Loucy (cell line): ENCODE measurements at regions not wholly inside any gene's neighbourhood (a gene's known extent, or its start where the extent isn't known, plus 50 kb on each side); places are given as distances from the start of the nearest gene placed in this dataset.
"Not testable (repeated sequence)": the region's sequence is repeated elsewhere in the genome, so short reads cannot be mapped to it uniquely, and the experiment has no call there.

ENCODE experiments used
- H2AFZ ChIP-seq: fragments of 200-600 bp; sonication (generic); 2 replicates; pipeline ENCODE4 v1.6.0; 2016; ENCODE audit warnings: antibody characterized with exemption, mild to moderate bottlenecking, low read length, moderate library complexity
- H3F3A ChIP-seq: fragments of 200-600 bp; 2 replicates; pipeline ENCODE4 v1.6.0; 2016; ENCODE audit warnings: antibody characterized with exemption, low read depth, mild to moderate bottlenecking
- H3K27me3 ChIP-seq: fragments of 200-600 bp; sonication (generic); 2 replicates; pipeline ENCODE4 v1.6.1; 2014; ENCODE audit warnings: low read length, mild to moderate bottlenecking; ENCODE audit not compliant: insufficient read depth, poor library complexity, severe bottlenecking
- H3K36me3 ChIP-seq: fragments of 200-600 bp; sonication (generic); 2 replicates; pipeline ENCODE4 v1.6.1; 2016; ENCODE audit warnings: low read length; ENCODE audit not compliant: insufficient read depth
- H3K4me1 ChIP-seq: fragments of 200-600 bp; sonication (generic); 2 replicates; pipeline ENCODE4 v1.5.1; 2014; ENCODE audit warnings: low read length, mild to moderate bottlenecking; ENCODE audit not compliant: insufficient read depth, poor library complexity, severe bottlenecking
- H3K4me2 ChIP-seq: fragments of 200-600 bp; sonication (generic); 2 replicates; pipeline ENCODE4 v1.6.0; 2014; ENCODE audit warnings: antibody characterized with exemption, low read length, low read depth, mild to moderate bottlenecking; ENCODE audit not compliant: poor library complexity, severe bottlenecking
- H3K4me3 ChIP-seq: fragments of 200-600 bp; sonication (generic); 2 replicates; pipeline ENCODE4 v1.5.1; 2014; ENCODE audit warnings: low read length, mild to moderate bottlenecking, mixed read lengths; ENCODE audit not compliant: poor library complexity, severe bottlenecking
- H3K79me2 ChIP-seq: fragments of 200-600 bp; sonication (generic); 2 replicates; pipeline ENCODE4 v1.6.1; 2014; ENCODE audit warnings: low read length; ENCODE audit not compliant: insufficient read depth
- H3K9ac ChIP-seq: fragments of 200-600 bp; sonication (generic); 2 replicates; pipeline ENCODE4 v1.6.0; 2014; ENCODE audit warnings: mild to moderate bottlenecking, low read depth, low read length, moderate library complexity; ENCODE audit not compliant: poor library complexity, severe bottlenecking
- H3K9me2 ChIP-seq: fragments of 200-600 bp; sonication (generic); replicated peaks from 2 replicates; pipeline ENCODE4 v1.6.1; 2016; ENCODE audit warnings: low read depth, low read length, mixed read lengths
- H3K9me3 ChIP-seq: fragments of 200-600 bp; sonication (generic); 2 replicates; pipeline ENCODE4 v1.6.1; 2014; ENCODE audit warnings: mild to moderate bottlenecking, antibody characterized with exemption, low read length, low read depth; ENCODE audit not compliant: insufficient read depth
- H4K20me1 ChIP-seq: fragments of 200-600 bp; sonication (generic); 2 replicates; pipeline ENCODE4 v1.6.0; 2014; ENCODE audit warnings: antibody characterized with exemption, low read length, mild to moderate bottlenecking; ENCODE audit not compliant: insufficient read depth, poor library complexity, severe bottlenecking
- CTCF ChIP-seq: fragments of 200-600 bp; sonication (generic); conservative IDR thresholded peaks from 2 replicates; pipeline ENCODE4 v1.5.1; 2014; ENCODE audit warnings: mild to moderate bottlenecking, antibody characterized with exemption, low read length
- EZH2phosphoT487 ChIP-seq: fragments of 200-600 bp; IDR thresholded peaks from 2 replicates; pipeline ENCODE4 v1.6.1; 2018; ENCODE audit warnings: antibody characterized with exemption, mild to moderate bottlenecking, moderate library complexity, borderline replicate concordance

- Histone ChIP-seq H2AFZ (no peak overlapping the region), H3K4me1 (no peaks in the 10 kb centered on the region), H3K4me3 (no peak overlapping the region), H4K20me1 (no peaks in the 10 kb centered on the region), H3K9me3 (no peaks in the 10 kb centered on the region), H3K4me2 (no peak overlapping the region), H3K9me2 (no peaks in the 10 kb centered on the region), H3K79me2 (no peaks in the 10 kb centered on the region), H3K36me3 (no peaks in the 10 kb centered on the region), H3K27me3 (no peaks in the 10 kb centered on the region), H3K9ac (no peak overlapping the region), H3F3A (no peaks in the 10 kb centered on the region)
- no peak for TF ChIP-seq CTCF
- TF ChIP-seq EZH2phosphoT487 = no peak
Observed at GRCh38 chr6:153301602-153302001, 170.5 kb upstream of the RGS17 start.

GRCh38 chr6:153282456-153282855 lies 151.4 kb upstream of the RGS17 start:
- not testable (repeated sequence) for H3K9me3 ChIP-seq, H3K36me3 ChIP-seq, H3K4me3 ChIP-seq, H3K27me3 ChIP-seq, H2AFZ ChIP-seq, H4K20me1 ChIP-seq, H3F3A ChIP-seq, H3K9ac ChIP-seq, H3K9me2 ChIP-seq, H3K4me2 ChIP-seq, H3K79me2 ChIP-seq, H3K4me1 ChIP-seq

GRCh38 chr6:153275997-153276396 lies 144.9 kb upstream of the RGS17 start:
- Histone ChIP-seq H2AFZ (no peak overlapping the region), H3F3A (no peaks in the 10 kb centered on the region), H3K9ac (no peak overlapping the region), H3K36me3 (no peaks in the 10 kb centered on the region), H3K4me3 (no peak overlapping the region), H3K79me2 (no peaks in the 10 kb centered on the region), H3K27me3 (no peaks in the 10 kb centered on the region), H3K4me2 (no peak overlapping the region), H3K9me2 (no peaks in the 10 kb centered on the region), H4K20me1 (no peaks in the 10 kb centered on the region), H3K4me1 (no peaks in the 10 kb centered on the region), H3K9me3 (no peaks in the 10 kb centered on the region)
- TF ChIP-seq EZH2phosphoT487 = no peak
- no peak for TF ChIP-seq CTCF

- Histone ChIP-seq H3F3A (no peaks in the 10 kb centered on the region), H3K9me3 (no peaks in the 10 kb centered on the region), H3K9me2 (no peaks in the 10 kb centered on the region), H3K79me2 (no peaks in the 10 kb centered on the region), H3K4me1 (no peaks in the 10 kb centered on the region), H3K27me3 (no peaks in the 10 kb centered on the region), H2AFZ (no peak overlapping the region), H3K4me3 (no peak overlapping the region), H3K36me3 (no peaks in the 10 kb centered on the region), H3K4me2 (no peak overlapping the region), H3K9ac (no peak overlapping the region), H4K20me1 (no peaks in the 10 kb centered on the region)
- TF ChIP-seq CTCF (no peak), EZH2phosphoT487 (no peak)
Observed at GRCh38 chr6:153272201-153272980, 141.3 kb upstream of the RGS17 start.
